ENCODE measurements at regions not wholly inside any gene's neighbourhood (a gene's known extent, or its start where the extent isn't known, plus 50 kb on each side); places are given as distances from the start of the nearest gene placed in this dataset.

GRCh38 chr3:36258421-36258820 is 121.9 kb upstream of the STAC start:
- TF ChIP-seq POLR2A (IDR thresholded peaks at IDR 0.05; ENCODE audit: extremely low read depth, insufficient read length), result no peak
- TF ChIP-seq, protein P1, sequence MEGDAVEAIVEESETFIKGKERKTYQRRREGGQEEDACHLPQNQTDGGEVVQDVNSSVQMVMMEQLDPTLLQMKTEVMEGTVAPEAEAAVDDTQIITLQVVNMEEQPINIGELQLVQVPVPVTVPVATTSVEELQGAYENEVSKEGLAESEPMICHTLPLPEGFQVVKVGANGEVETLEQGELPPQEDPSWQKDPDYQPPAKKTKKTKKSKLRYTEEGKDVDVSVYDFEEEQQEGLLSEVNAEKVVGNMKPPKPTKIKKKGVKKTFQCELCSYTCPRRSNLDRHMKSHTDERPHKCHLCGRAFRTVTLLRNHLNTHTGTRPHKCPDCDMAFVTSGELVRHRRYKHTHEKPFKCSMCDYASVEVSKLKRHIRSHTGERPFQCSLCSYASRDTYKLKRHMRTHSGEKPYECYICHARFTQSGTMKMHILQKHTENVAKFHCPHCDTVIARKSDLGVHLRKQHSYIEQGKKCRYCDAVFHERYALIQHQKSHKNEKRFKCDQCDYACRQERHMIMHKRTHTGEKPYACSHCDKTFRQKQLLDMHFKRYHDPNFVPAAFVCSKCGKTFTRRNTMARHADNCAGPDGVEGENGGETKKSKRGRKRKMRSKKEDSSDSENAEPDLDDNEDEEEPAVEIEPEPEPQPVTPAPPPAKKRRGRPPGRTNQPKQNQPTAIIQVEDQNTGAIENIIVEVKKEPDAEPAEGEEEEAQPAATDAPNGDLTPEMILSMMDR (IDR thresholded peaks at IDR 0.05; ENCODE audit: low read depth, low read length), result no peak
- no peak for TF ChIP-seq MYC (IDR thresholded peaks at IDR 0.05; ENCODE audit: low read depth, low read length)
- TF ChIP-seq, protein P2, sequence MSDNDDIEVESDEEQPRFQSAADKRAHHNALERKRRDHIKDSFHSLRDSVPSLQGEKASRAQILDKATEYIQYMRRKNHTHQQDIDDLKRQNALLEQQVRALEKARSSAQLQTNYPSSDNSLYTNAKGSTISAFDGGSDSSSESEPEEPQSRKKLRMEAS (IDR thresholded peaks at IDR 0.05; ENCODE audit: low read depth, low read length), result no peak
